Lower leg skin (tissue), 4 donors: ENCODE measurements at regions not wholly inside any gene's neighbourhood (a gene's known extent, or its start where the extent isn't known, plus 50 kb on each side); places are given as distances from the start of the nearest gene placed in this dataset.

Source experiments
- DNase-seq, 2 donors: peaks; one replicate each; pipeline ENCODE4 v3.0.0-alpha.2; 2019; ENCODE audit warnings: low spot score in 2 of 2
- H3K4me3 ChIP-seq: fragments of 200-600 bp; sonication (generic); 2 replicates; pipeline ENCODE4 v1.5.1; 2017; ENCODE audit warnings: mild to moderate bottlenecking, low read depth; ENCODE audit not compliant: poor library complexity, severe bottlenecking
- CTCF ChIP-seq, 3 donors: fragments of 450-650 bp; IDR thresholded peaks; one replicate each; pipeline ENCODE4 v1.5.1; 2016; ENCODE audit warnings: antibody characterized with exemption in 3 of 3, mild to moderate bottlenecking in 3 of 3, moderate library complexity in 2 of 3
- POLR2A ChIP-seq, 2 donors: fragments of 450-650 bp; IDR thresholded peaks; one replicate each; pipeline ENCODE4 v1.6.1; 2016 to 2017; ENCODE audit warnings: antibody characterized with exemption in 2 of 2, mild to moderate bottlenecking in 1 of 2, moderate library complexity in 1 of 2
- WGBS, 2 donors: methylation state at CpG; one replicate each; pipeline ENCODE4 v1.1.5; 2018; 5-methylcytosine and 5-hydroxymethylcytosine counted together
- intact Hi-C: fragments of 100-400 bp; cut with DNase I; formaldehyde crosslinking; loops from one replicate; pipeline ENCODE4 v1.15.0; 2023; ENCODE audit warnings: low total_unique reads

GRCh38 chr3:190996181-190996775 is 133.8 kb upstream of the GMNC start:
- TF ChIP-seq POLR2A (IDR thresholded peaks at IDR 0.05) (no peak), CTCF (IDR thresholded peaks at IDR 0.05) (no peak)
- intact Hi-C loops: no loop called here
- 39 to 40% methylated on average over 3 of the region's 3 CpGs for WGBS, 2 donors
- no peak for DNase-seq
- no peak overlapping the region for H3K4me3 ChIP-seq

GRCh38 chr3:190995156-190995555 is 132.7 kb upstream of the GMNC start:
- TF ChIP-seq CTCF (IDR thresholded peaks at IDR 0.05) (no peak), POLR2A (IDR thresholded peaks at IDR 0.05) (no peak)
- WGBS, 2 donors: 40 to 42% methylated on average over 1 of the region's 1 CpG
- no peak for DNase-seq
- no peak overlapping the region for H3K4me3 ChIP-seq
- intact Hi-C loops: no loop called here

GRCh38 chr3:190990898-190991297 is 128.4 kb upstream of the GMNC start:
- no peak for DNase-seq
- no peak overlapping the region for H3K4me3 ChIP-seq
- intact Hi-C loops: no loop called here
- TF ChIP-seq POLR2A (IDR thresholded peaks at IDR 0.05) (no peak), CTCF (IDR thresholded peaks at IDR 0.05) (no peak)

- no peak for TF ChIP-seq CTCF (IDR thresholded peaks at IDR 0.05)
- no peak for TF ChIP-seq POLR2A (IDR thresholded peaks at IDR 0.05)
- intact Hi-C loops: no loop called here
- WGBS, 2 donors: 69 to 79% methylated on average over 2 of the region's 2 CpGs
- no peak for DNase-seq
- no peak overlapping the region for H3K4me3 ChIP-seq
These were observed 126.7 kb upstream of the GMNC start for GRCh38 chr3:190989218-190989617.

- 58 to 75% methylated on average over 2 of the region's 2 CpGs for WGBS, 2 donors
These were observed 125.6 kb upstream of the GMNC start for GRCh38 chr3:190988102-190988501.

More at GRCh38 chr3:190988102-190988501, 125.6 kb upstream of the GMNC start:
- DNase-seq: no peak
- intact Hi-C loops: no loop called here
- no peak overlapping the region for H3K4me3 ChIP-seq
- TF ChIP-seq POLR2A (IDR thresholded peaks at IDR 0.05) (no peak), CTCF (IDR thresholded peaks at IDR 0.05) (no peak)
